Muscle of arm (tissue), 1 donor: ENCODE measurements at regions not wholly inside any gene's neighbourhood (a gene's known extent, or its start where the extent isn't known, plus 50 kb on each side); places are given as distances from the start of the nearest gene placed in this dataset.
"Not testable (repeated sequence)": the region's sequence is repeated elsewhere in the genome, so short reads cannot be mapped to it uniquely, and the experiment has no call there.

Experiments used
- DNase-seq: peaks from one replicate; pipeline ENCODE4 v3.0.0-alpha.2; 2013

DNA sequence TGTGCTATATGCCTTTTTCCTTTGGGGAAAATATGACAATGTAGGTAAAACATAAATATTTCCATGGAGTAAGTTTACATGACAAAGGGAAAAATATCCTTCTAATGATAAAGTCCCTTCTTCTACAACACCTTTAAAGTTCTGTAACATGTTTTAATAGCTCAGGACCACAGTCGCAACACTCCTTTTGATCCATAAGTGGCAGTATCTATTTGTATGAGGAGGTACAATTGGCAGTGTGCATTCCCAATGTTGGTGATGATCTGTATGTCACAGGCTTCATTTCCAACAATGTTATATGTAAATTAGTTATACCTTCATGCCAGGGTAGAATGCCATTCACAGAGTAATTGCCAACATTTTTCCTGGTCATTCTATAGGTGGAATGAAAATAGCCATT lies 127.1 kb upstream of the CCNH start:
- DNase-seq = no peak

DNA sequence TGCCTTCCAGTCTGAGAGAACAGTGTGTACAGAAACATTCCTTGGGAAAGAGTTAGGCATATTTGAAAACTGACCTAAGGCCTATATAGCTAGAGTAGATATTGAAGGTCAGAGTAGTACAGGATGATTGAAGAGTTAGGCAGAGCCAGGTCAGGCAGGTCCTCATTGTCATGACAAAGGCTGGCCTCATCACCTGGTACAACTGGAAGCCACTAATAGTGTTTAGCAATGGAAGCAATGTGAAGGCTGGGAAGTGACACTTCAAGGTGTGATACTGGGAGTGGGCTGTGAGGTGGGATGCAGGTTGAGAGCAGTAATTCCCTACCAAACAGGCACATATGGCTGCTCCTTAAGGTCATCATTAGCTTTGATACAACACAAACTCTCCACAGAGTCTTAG lies 123.6 kb upstream of the CCNH start:
- DNase-seq = no peak

DNA sequence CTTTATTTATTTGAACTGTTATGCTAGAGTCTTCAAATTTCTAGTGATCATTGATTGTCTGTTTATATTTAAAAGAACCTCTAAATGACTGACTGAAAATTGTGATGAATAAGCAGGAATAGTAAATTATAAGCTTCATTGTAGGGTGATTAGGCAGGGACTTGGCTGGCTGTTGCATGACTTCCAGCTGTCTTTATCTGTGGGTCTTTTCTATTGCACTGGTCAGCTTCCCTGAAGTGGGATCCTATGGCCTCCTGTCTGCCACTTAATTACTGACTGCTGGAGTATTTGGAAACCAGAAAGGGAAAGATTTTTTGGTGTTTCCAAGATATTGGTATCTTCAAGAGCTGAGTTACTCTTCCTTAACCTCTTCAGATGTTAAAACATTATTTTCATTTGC lies 123.0 kb upstream of the CCNH start:
- DNase-seq = no peak

DNA sequence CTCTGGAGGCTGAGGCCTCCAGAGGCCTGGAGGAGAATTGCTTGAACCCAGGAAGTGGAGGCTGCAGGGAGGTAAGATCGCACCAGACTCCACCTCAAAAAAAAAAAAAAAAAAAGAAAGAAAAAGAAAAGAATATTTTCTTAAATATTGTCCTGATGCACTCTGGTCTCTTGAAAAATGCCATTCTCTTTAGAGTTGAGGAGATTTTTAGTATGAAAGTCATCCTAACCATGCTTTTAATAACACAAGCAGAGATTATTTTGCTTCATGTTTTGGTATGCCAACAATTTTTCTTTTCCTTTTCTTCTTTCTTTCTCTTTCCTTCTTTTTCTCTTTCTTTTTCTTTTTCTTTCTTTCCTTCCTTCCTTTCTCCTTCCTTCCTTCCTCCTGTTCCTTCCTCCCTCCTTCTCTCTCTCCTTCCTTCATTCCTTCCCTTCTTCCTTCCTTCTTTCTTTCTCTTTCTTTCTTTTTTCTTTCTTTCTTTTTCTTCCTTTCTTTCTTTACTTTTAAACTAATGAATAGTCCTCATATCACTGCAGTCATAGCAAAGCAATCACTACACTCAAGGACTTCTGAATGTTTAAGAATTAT lies 116.9 kb upstream of the CCNH start:
- DNase-seq = no peak

DNA sequence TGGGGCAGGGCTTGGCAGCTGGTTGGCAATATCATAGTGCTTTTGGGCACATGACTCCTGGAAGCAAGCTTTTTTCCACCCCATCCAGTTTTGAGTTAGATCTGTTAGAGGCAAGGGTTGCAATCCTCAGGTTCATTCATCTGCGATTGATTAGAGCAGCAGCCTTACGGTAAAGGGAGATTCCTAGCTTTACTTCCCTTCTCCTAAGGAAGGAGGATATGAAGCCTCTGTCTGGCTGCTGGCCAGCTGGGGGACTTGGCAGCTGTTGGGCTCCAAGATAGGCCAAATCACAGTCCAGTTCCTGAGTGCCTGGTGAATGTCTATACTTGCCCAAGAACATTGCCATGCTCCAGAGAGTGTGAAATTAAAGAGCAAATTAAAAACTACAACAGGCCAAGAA lies 113.4 kb upstream of the CCNH start:
- DNase-seq = no peak

DNA sequence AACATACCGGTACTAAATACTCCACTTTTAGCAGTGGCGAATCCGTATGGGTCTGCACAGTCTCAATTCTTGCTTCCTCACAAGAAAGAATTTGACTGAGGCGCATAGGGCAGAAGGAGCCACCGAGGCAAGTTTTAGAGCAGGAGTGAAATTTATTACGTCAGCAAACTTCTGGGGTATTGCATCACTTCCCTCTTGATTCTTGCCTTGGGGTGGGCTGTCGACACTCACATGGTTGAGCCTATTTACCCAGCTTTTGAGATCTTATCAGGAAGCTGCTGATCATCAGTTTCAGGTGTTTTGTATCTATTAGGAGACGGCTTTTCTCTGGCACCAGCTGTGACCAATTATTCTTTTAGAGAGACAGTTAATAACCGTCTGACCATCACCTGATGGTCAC lies 111.5 kb upstream of the CCNH start:
- DNase-seq = no peak

DNA sequence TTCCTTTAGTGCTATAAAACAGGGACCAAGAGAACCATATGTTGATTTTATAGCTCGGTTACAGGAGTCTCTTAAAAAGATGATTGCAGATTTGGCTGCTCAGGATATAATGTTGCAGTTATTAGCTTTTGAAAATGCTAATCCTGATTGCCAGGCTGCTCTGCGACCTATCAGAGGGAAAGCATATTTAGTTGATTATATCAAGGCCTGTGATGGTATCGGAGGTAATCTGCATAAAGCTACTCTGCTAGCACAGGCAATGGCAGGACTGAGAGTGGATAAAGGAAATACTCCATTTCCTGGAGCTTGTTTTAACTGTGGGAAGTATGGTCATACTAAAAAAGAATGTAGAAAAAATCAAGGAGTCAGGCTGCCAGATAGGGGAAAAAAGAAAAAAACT lies 99.0 kb upstream of the CCNH start:
- DNase-seq = not testable (repeated sequence)

DNA sequence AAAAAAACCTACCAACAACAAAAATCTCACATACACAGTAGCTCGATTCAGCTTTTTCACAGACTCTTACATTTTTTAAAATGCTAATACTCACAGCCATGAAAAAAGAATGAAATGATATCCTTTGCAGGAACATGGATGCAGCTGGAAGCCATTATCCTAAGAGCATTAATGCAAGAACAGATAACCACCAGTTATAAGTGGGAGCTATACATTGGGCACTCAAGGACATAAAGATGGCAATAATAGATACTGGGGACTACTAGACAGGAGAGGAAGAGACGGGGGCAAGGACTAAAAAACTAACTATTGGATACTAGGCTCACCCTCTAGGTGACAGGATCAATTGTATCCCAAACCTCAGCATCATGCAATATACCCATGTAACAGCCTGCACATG lies 90.3 kb upstream of the CCNH start:
- DNase-seq = no peak

DNA sequence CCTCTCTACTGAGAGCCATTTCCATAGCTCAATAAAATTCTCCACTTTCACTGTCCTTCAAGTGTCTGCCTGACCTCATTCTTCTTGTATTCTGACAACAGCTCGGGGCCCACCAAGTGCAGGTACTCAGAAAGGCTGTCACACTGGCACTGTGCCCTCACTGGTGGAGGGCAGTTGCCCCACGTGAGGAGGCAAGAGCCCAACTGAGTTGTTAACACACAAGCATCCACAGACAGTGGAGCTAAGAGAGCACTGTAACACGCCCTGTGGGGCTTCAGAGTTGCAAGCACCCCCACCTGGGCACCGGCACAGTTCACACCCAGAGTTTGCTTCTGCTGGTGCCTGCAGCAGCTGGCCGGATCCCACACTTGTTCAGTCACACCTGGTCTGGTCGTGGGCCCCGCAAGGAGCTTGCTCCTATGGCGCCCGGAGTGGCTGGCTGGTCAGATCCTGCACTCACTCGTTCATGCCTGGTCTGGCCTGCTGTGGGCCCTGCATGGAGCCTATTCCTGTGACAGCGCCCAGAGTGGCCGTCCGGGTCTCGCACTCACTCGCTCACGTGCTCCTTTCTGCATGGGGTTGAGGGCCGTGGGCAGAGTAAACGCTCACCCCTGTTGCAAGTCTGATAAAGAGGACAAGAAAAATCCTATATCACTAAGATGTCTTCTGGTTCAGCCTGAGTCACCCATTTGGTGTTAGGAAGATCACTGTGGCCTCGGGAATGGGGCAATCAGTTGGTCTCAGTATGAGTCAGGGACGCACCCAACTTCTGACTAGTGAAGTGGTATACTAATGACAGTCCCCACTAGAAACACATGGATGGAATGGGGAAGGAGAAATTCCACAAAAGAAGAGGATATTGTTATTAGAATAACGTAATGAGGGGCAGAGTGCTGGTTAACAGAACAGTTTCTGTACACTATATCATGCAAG lies 87.0 kb upstream of the CCNH start:
- DNase-seq = no peak
